Mucosa of gallbladder (tissue), 1 donor: ENCODE measurements at regions not wholly inside any gene's neighbourhood (a gene's known extent, or its start where the extent isn't known, plus 50 kb on each side); places are given as distances from the start of the nearest gene placed in this dataset.

ENCODE experiments used
- DNase-seq: peaks from one replicate; pipeline ENCODE4 v3.0.0-alpha.2; 2020; ENCODE audit warnings: low spot score
- donor health status: DM: no; HTN: no; CAD: no.

GRCh38 chr20:60474385-60474910, 516.2 kb downstream of the CDH26 start:
- DNase-seq, result no peak

GRCh38 chr20:60476045-60476444, 517.8 kb downstream of the CDH26 start:
- DNase-seq, result no peak

DNA sequence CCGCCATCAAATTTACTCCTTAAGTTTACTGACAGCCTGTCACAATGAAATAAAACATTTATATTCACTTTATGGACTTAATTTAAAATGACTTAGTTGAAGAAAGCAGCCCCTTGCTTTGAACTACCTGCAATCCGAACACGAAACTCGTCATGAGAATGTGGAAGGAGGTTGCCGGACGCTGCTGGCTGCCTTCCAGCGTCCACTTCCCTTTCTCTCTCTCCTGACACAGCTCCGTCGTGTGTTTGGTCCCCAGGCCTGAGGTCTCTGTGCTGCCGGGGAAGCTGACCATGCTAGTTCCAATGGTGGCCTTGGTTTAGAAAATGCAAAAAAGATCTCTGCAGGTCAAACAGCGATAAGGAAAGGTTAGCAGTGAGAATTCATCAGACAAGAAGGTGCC, 519.7 kb downstream of the CDH26 start:
- no peak for DNase-seq

DNA sequence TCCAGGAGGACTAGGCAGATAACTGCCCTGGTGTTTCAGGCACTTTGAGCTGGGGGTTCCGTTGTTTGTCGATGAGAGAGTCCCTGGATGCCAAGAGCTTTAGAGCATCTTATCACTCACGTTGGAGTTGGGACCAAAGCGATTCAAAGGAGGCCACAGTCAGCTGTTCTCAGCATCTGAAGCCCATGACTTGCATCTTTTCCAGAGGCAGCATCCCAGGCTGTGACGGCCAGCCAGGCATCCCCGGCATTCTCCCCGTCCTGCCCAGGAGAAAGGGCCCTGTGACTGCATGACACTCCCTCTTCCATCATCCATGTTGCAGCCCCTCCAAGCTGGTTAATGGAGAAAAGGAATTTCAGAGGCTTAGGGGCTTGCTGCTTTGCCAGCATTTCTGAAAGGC, 520.3 kb downstream of the CDH26 start:
- DNase-seq, result no peak

DNA sequence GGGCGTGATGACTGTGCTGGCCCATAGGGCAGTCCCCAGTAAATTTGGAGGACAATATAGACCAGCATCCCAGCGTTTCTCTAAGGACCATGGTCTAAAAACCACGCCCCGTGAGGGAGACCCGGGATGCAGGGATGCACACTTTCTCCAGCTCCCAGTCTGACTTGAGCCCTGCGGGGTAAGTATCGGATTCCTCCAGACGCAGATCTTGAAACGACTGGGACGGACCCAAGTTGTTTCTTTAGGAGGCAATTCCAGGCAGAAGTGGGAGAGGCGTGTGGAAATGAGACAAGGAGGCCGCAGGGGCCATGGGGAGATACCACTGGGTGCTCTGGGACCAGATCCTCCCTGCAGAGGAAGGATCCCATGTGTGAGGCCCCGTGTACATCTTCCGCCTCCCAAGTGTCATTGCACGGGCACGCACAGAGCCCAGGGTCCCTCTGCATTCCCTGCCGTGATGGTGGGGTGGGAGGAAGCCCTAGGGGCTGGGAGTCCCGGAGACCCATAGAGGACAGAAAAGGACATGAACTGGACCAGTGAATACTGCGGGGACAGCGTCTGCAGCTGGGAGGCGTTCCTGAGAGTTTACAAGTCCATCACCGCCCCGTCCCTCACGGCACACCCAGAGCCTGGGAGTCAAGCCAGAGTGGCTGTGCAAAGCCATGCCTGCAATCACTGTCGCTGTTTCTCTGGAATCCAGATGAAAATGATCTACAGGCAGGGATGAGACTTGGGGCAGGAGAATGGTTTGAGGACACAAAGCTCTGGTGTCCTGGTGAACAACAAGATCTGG, 522.9 kb downstream of the CDH26 start:
- no peak for DNase-seq

DNA sequence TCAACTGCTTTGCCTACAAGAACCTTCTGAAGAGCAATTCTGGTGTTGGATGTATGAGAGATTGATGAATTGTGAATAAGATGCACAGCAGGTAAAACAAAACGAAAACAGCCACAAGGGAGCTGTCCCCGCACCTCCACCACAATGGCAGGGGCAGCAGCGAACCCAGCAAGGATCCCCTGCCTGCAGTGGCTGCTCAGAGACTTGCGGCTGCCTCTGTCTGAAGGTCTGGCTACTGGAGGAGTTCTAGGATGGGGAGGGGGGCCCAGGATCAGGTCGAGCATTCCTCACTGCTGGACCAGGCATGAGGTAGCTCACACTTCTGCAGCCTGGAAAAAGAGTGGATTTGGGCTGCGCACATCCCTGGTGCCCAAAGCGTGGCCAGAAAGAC, 523.5 kb downstream of the CDH26 start:
- DNase-seq, result no peak

GRCh38 chr20:60482221-60483008, 524.2 kb downstream of the CDH26 start:
- DNase-seq, result no peak

DNA sequence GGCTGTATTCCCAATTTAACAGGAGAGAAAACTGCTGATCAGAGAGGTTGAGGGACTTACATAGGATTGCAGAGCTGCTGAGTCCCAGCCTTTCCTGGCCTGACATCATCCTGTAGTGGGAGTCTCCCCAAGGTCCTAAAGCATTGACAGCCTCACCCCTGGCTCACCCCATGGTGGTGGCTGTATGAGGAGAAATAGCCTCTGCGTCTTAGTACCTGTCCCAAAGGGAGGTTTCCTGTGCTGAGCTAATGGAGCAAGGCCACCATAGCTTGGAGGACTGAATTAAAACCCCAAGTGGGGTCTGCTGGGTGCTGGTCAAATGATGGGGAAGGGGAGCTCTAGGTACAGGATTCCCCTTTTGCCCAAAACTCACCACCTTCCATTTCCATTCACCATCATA, 525.1 kb downstream of the CDH26 start:
- no peak for DNase-seq

- DNase-seq, result no peak
These were observed 526.1 kb downstream of the CDH26 start for GRCh38 chr20:60484316-60484715.

GRCh38 chr20:60485012-60485760, 527.0 kb downstream of the CDH26 start:
- no peak for DNase-seq

DNA sequence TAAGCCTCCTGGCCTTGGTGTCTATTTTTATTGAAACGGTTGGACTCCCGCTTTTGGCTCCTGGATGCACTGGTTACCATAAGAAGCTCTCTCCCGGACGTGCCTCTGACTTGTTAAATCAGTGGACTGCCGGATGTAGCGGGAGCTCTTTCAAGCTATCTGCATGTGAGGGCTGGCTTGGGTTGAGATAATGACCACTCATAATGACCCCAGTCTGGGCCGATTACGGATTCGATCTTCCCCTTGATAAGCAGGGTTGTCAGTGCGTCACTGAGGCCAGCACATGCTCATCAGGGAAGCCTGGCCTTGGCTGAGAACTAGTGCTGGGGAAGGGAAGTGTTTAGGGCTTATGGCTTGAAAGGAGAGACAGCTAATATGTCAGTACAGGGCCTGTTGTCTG, 528.1 kb downstream of the CDH26 start:
- DNase-seq, result no peak

DNA sequence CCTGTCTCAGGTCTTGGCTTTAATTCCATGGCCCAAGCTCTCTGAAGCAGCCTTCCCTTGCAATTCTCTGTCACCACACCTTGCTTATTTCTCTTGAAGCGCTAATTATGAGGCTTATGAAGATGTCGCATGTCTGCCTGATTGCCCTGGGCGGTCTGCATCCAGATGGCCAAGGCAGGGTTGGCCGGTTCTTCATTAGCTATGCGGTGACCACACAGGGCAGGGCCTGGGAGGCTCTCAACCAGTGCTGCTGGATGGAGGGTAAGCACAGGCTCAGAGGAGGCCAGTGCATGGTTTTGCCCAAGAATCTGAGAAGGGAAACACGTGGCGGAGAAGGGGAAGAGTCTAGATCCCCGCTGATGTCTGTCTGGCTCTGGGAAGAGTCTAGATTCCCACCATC, 528.7 kb downstream of the CDH26 start:
- DNase-seq, result no peak

DNA sequence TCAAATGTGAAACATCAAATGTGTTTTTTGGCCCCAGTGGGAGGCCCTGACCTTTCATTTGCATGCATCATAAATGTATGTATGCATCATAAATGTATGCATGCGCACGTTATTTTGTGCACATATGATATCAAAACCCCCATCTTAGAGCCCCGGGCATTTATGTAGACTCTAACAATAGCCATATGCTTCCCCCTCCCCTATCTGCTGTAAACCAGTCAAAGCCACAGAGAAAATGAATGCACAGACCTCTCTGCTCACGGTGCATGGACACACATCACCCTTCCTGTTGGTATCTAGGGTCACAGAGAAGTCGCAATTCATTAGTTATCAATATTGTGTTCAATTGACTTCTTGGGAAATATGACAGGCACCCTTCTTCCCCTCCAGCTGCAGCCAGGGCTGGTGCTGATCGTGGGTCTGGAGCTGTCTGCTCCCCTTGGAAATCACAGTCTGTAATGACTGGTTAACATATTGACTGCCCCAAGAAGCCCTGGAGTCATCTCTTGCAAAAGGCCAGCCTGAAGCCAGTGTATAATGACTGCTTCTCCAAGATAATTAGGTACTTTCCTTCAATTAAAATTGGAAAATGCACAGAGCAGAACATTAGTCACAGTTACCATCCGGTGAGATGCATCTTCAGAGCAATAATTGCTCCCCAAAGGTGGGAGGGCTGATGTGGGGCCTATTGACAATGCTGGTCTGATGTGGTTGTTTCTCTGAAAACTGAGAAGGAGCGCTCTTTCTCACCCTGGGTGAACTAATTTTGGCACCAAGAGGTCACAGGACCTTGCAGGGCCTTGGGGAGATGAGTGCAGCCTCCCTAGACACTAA, 532.2 kb downstream of the CDH26 start:
- DNase-seq, result no peak

DNA sequence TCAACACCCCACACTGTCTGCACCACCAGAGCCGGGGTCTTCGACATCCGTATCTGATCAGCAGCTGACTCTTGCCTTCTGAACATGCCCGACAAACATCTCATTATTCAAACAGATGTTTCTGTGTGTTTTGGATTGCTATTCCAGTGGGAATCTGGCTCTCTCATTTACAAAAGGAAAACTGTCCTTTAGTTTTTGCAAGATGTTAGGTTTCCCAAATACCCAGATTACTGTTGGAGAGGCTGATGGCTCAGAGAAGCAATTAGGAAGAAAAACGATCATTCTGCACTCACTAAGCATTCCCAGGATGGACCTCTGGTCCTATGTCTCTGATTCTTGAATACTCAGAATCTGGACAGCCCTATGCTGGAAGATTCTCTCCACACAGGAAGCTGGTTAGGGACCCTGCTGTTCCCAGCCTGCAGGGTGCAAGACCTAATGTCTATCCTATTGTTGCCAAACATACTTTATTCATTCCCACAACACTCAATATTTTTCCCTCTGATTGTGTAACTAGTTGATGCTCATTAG, 532.9 kb downstream of the CDH26 start:
- DNase-seq, result no peak

DNA sequence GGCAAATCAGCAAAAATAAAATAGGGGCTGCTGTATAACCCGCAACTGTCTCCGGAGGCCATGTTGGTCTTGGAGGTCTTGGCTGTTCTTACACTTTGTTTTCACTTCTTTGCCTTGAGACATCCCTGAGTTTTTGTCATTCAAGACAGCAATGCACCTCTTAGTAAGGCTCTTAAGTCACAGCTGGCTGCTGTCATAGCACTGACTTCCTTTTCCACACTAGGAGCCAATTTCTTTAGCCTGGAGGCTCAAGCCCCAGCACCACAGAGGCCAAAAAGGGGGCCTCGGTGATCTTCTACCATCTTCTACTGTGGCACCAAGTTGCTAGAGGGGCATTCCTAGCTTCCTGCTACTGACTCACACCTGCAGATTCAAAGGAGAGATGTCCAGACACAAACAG, 536.3 kb downstream of the CDH26 start:
- DNase-seq, result no peak

GRCh38 chr20:60497298-60498035, 539.2 kb downstream of the CDH26 start:
- DNase-seq, result no peak

- no peak for DNase-seq
These were observed 541.9 kb downstream of the CDH26 start for GRCh38 chr20:60500038-60500701.

DNA sequence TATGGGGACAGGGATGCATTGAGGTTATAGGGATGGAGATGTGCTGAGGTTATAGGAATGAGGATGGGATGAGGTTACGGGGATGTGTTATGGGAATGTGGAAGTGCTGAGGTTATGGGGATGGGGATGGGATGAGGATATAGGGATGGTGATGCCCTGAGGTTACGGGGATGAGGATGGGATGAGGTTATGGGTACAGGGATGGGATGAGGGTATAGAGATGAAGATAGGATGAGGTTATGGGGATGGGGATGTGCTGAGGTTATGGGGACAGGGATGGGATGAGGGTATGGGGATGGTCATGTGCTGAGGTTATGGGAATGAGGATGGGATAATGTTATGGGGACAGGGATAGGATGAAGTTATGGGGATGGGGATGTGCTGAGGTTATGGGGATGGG, 542.8 kb downstream of the CDH26 start:
- DNase-seq, result no peak

- DNase-seq, result no peak
These were observed 544.7 kb downstream of the CDH26 start for GRCh38 chr20:60502881-60503280.

DNA sequence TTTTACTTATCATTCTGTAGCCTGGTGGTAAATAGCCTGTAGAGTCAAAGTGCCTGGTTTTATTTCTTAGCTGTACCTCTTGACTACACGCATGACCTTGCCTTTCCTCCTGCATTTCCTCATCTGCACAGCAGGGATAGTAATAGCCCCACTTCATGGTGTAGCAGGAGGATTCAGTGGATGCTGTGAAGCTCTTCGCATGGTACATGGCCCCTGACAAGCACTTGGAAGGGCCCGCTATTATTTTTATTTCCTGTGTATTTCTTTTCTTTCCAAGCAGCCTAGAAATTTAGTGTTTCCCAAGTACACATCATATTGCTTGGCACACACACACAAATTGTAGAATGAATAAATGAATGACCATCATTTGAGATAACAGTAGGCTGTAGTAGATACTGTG, 547.2 kb downstream of the CDH26 start:
- DNase-seq, result no peak
